ENCODE measurements at regions not wholly inside any gene's neighbourhood (a gene's known extent, or its start where the extent isn't known, plus 50 kb on each side); places are given as distances from the start of the nearest gene placed in this dataset.
A peak's percentile ranks its signal among the peaks of the same experiment; 100 is the strongest.

GRCh38 chr5:154683101-154683880 lies 71.9 kb upstream of the LARP1 start (continued):
- TF ChIP-seq GABPA (IDR thresholded peaks at IDR 0.05; ENCODE audit: low read depth, low read length) (no peak), GABPA (CRISPR knock-in tag; IDR thresholded peaks at IDR 0.05; ENCODE audit: low read depth) (no peak), ZNF7 (CRISPR knock-in tag; IDR thresholded peaks at IDR 0.05) (no peak), ZNF841 (CRISPR knock-in tag; IDR thresholded peaks at IDR 0.05; ENCODE audit: borderline replicate concordance) (0 out of 2 replicates have a peak, but pooled peaks have one; percentile 4), ZNF20 (CRISPR knock-in tag; IDR thresholded peaks at IDR 0.05) (no peak), ZNF33B (CRISPR knock-in tag; IDR thresholded peaks at IDR 0.05) (no peak), CCAR2 (optimal IDR thresholded peaks at IDR 0.05; ENCODE audit: low read depth, low read length) (no peak), NCOA5 (CRISPR knock-in tag; IDR thresholded peaks at IDR 0.05) (no peak), ESRRA (CRISPR knock-in tag; IDR thresholded peaks at IDR 0.05; ENCODE audit: low read depth) (no peak), ZNF296 (CRISPR knock-in tag; conservative IDR thresholded peaks at IDR 0.05) (no peak), ZNF264 (CRISPR knock-in tag; IDR thresholded peaks at IDR 0.05) (no peak), TCF7 (IDR thresholded peaks at IDR 0.05; ENCODE audit: low read depth) (no peak), MATR3 (CRISPR knock-in tag; IDR thresholded peaks at IDR 0.05) (no peak), SRSF1 (optimal IDR thresholded peaks at IDR 0.05; ENCODE audit: low read depth, low read length) (no peak), ZSCAN20 (CRISPR knock-in tag; IDR thresholded peaks at IDR 0.05; ENCODE audit: borderline replicate concordance) (no peak), NAIF1 (CRISPR knock-in tag; IDR thresholded peaks at IDR 0.05; ENCODE audit: borderline replicate concordance) (0 out of 2 replicates have a peak, but pooled peaks have one; percentile 4), ZSCAN22 (CRISPR knock-in tag; IDR thresholded peaks at IDR 0.05) (no peak), BCL3 (CRISPR knock-in tag; IDR thresholded peaks at IDR 0.05) (no peak), ZNF605 (CRISPR knock-in tag; IDR thresholded peaks at IDR 0.05) (no peak), ZNF256 (CRISPR knock-in tag; conservative IDR thresholded peaks at IDR 0.05) (no peak)
- TF ChIP-seq, protein P1, sequence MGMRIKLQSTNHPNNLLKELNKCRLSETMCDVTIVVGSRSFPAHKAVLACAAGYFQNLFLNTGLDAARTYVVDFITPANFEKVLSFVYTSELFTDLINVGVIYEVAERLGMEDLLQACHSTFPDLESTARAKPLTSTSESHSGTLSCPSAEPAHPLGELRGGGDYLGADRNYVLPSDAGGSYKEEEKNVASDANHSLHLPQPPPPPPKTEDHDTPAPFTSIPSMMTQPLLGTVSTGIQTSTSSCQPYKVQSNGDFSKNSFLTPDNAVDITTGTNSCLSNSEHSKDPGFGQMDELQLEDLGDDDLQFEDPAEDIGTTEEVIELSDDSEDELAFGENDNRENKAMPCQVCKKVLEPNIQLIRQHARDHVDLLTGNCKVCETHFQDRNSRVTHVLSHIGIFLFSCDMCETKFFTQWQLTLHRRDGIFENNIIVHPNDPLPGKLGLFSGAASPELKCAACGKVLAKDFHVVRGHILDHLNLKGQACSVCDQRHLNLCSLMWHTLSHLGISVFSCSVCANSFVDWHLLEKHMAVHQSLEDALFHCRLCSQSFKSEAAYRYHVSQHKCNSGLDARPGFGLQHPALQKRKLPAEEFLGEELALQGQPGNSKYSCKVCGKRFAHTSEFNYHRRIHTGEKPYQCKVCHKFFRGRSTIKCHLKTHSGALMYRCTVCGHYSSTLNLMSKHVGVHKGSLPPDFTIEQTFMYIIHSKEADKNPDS (CRISPR knock-in tag; IDR thresholded peaks at IDR 0.05) = no peak; the same call in 1 of the 2 replicates
- TF ChIP-seq, protein P2, sequence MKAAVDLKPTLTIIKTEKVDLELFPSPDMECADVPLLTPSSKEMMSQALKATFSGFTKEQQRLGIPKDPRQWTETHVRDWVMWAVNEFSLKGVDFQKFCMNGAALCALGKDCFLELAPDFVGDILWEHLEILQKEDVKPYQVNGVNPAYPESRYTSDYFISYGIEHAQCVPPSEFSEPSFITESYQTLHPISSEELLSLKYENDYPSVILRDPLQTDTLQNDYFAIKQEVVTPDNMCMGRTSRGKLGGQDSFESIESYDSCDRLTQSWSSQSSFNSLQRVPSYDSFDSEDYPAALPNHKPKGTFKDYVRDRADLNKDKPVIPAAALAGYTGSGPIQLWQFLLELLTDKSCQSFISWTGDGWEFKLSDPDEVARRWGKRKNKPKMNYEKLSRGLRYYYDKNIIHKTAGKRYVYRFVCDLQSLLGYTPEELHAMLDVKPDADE (CRISPR knock-in tag; IDR thresholded peaks at IDR 0.05) = no peak
- TF ChIP-seq, protein P3, sequence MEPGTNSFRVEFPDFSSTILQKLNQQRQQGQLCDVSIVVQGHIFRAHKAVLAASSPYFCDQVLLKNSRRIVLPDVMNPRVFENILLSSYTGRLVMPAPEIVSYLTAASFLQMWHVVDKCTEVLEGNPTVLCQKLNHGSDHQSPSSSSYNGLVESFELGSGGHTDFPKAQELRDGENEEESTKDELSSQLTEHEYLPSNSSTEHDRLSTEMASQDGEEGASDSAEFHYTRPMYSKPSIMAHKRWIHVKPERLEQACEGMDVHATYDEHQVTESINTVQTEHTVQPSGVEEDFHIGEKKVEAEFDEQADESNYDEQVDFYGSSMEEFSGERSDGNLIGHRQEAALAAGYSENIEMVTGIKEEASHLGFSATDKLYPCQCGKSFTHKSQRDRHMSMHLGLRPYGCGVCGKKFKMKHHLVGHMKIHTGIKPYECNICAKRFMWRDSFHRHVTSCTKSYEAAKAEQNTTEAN (CRISPR knock-in tag; conservative IDR thresholded peaks at IDR 0.05) = no peak
- TF ChIP-seq, protein P4, sequence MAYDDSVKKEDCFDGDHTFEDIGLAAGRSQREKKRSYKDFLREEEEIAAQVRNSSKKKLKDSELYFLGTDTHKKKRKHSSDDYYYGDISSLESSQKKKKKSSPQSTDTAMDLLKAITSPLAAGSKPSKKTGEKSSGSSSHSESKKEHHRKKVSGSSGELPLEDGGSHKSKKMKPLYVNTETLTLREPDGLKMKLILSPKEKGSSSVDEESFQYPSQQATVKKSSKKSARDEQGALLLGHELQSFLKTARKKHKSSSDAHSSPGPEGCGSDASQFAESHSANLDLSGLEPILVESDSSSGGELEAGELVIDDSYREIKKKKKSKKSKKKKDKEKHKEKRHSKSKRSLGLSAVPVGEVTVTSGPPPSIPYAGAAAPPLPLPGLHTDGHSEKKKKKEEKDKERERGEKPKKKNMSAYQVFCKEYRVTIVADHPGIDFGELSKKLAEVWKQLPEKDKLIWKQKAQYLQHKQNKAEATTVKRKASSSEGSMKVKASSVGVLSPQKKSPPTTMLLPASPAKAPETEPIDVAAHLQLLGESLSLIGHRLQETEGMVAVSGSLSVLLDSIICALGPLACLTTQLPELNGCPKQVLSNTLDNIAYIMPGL (CRISPR knock-in tag; IDR thresholded peaks at IDR 0.05; ENCODE audit: borderline replicate concordance in 1 of 2, low read depth in 1 of 2) = no peak
